ENCODE measurements at regions not wholly inside any gene's neighbourhood (a gene's known extent, or its start where the extent isn't known, plus 50 kb on each side); places are given as distances from the start of the nearest gene placed in this dataset.

DNA sequence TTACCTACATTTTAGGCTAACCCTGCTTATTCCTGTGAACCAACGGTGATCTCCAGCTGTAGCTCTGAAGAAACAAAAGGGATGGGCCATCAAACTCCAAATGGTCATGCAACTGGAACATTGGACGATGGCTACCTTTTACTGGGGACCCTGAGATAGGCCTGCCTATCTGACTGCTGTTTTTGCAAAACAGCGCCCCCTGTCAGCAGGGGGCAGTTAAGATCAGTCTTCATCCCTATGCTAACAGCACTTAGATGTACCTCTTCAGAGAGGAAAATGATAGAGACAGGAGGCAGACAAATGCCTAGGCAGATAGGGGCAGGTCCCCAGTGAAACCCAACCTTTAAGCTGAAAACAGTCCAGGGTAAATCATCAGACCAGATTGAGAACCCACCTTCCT lies 1085.4 kb upstream of the SORCS1 start:
- Histone ChIP-seq H4K5ac (ENCODE audit: low read depth, low read length) (no peak overlapping the region), H3K4me1 (ENCODE audit: control insufficient read depth, insufficient read depth, low read length) (no peaks in the 10 kb centered on the region), H3K14ac (replicated peaks; ENCODE audit: low read depth, low read length) (no peak overlapping the region), H4K20me1 (ENCODE audit: insufficient read depth, low read length) (no peaks in the 10 kb centered on the region), H3K23ac (ENCODE audit: low read depth, low read length) (no peak overlapping the region), H3K56ac (ENCODE audit: extremely low read depth, insufficient read depth, low read length) (no peak overlapping the region), H4K8ac (ENCODE audit: low read depth in 2 of 2, low read length in 2 of 2) (no peak overlapping the region), H2AK5ac (ENCODE audit: low read depth, low read length) (no peak overlapping the region), H2BK120ac (ENCODE audit: low read depth, low read length) (no peak overlapping the region), H3K79me1 (ENCODE audit: low read depth in 1 of 2, low read length in 2 of 2) (no peaks in the 10 kb centered on the region), H3K4ac (ENCODE audit: low read depth, low read length) (no peak overlapping the region), H2AFZ (replicated peaks; ENCODE audit: low read length, poor library complexity) (no peak overlapping the region), H3K4me2 (ENCODE audit: low read depth, low read length) (no peak overlapping the region), H3K36me3 (ENCODE audit: control insufficient read depth, insufficient read depth, low read length) (no peaks in the 10 kb centered on the region), H3K9me1 (ENCODE audit: insufficient read depth, low read length) (no peaks in the 10 kb centered on the region), H3K9ac (ENCODE audit: low read depth, low read length) (no peak overlapping the region), H2AK9ac (replicated peaks; ENCODE audit: low read depth, low read length, poor library complexity) (no peak overlapping the region), H2BK15ac (ENCODE audit: low read depth, low read length) (no peak overlapping the region), H3K18ac (ENCODE audit: low read depth, low read length) (no peak overlapping the region), H4K91ac (ENCODE audit: insufficient read depth, low read depth, low read length) (no peak overlapping the region), H3K27me3 (ENCODE audit: control insufficient read depth, insufficient read depth, low read length) (no peaks in the 10 kb centered on the region), H3K27ac (ENCODE audit: insufficient read depth, low read length) (no peak overlapping the region), H2BK20ac (ENCODE audit: low read depth, low read length) (no peak overlapping the region), H3K4me3 (ENCODE audit: insufficient read depth, low read depth, low read length) (no peak overlapping the region), H2BK5ac (ENCODE audit: low read depth, low read length, poor library complexity, severe bottlenecking) (no peak overlapping the region), H3K9me3 (ENCODE audit: control insufficient read depth, insufficient read depth, low read length) (peaks cover 8% of the 10 kb centered on the region)
- in situ Hi-C loops (cut with MboI; ENCODE audit: low sequenced_read_pairs) = no loop called here
- ATAC-seq (ENCODE audit: low read depth) (no peak), DNase-seq (no peak)
- dilution Hi-C loops (cut with HindIII; ENCODE audit: low sequenced_read_pairs, unreplicated experiment) = no loop called here
- BruUV-seq (replicated peaks) = no TSS peak
- POLR2A ChIA-PET (ENCODE audit: unreplicated experiment) = no interaction called here
- intact Hi-C loops (cut with micrococcal nuclease) = no loop called here
- CTCF ChIA-PET = no interaction called here
- TF ChIP-seq MAZ (IDR thresholded peaks at IDR 0.05; ENCODE audit: borderline replicate concordance, low read depth, low read length) (no peak), SMC3 (IDR thresholded peaks at IDR 0.05; ENCODE audit: low read depth, low read length) (no peak), RAD21 (IDR thresholded peaks at IDR 0.05; ENCODE audit: low read length) (no peak), CHD1 (IDR thresholded peaks at IDR 0.05; ENCODE audit: low read depth, low read length) (no peak), BHLHE40 (IDR thresholded peaks at IDR 0.05; ENCODE audit: low read depth, low read length) (no peak), CEBPB (IDR thresholded peaks at IDR 0.05; ENCODE audit: low read depth, low read length) (no peak), NFE2L2 (IDR thresholded peaks at IDR 0.05; ENCODE audit: low read depth, low read length) (no peak), POLR2A (IDR thresholded peaks at IDR 0.05; ENCODE audit: low read depth, low read length) (no peak), MAFK (IDR thresholded peaks at IDR 0.05; ENCODE audit: low read depth, low read length) (no peak), RFX5 (IDR thresholded peaks at IDR 0.05; ENCODE audit: low read depth, low read length) (no peak), FOS (IDR thresholded peaks at IDR 0.05; ENCODE audit: low read depth, low read length) (no peak)
- TF ChIP-seq, protein P1, sequence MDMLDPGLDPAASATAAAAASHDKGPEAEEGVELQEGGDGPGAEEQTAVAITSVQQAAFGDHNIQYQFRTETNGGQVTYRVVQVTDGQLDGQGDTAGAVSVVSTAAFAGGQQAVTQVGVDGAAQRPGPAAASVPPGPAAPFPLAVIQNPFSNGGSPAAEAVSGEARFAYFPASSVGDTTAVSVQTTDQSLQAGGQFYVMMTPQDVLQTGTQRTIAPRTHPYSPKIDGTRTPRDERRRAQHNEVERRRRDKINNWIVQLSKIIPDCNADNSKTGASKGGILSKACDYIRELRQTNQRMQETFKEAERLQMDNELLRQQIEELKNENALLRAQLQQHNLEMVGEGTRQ (IDR thresholded peaks at IDR 0.05; ENCODE audit: low read depth, low read length) = no peak
- TF ChIP-seq, protein P2, sequence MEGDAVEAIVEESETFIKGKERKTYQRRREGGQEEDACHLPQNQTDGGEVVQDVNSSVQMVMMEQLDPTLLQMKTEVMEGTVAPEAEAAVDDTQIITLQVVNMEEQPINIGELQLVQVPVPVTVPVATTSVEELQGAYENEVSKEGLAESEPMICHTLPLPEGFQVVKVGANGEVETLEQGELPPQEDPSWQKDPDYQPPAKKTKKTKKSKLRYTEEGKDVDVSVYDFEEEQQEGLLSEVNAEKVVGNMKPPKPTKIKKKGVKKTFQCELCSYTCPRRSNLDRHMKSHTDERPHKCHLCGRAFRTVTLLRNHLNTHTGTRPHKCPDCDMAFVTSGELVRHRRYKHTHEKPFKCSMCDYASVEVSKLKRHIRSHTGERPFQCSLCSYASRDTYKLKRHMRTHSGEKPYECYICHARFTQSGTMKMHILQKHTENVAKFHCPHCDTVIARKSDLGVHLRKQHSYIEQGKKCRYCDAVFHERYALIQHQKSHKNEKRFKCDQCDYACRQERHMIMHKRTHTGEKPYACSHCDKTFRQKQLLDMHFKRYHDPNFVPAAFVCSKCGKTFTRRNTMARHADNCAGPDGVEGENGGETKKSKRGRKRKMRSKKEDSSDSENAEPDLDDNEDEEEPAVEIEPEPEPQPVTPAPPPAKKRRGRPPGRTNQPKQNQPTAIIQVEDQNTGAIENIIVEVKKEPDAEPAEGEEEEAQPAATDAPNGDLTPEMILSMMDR (conservative IDR thresholded peaks at IDR 0.05; ENCODE audit: low read depth, low read length) = no peak
- WGBS, 2 experiments (ENCODE audit: extremely low coverage in 2 of 2, insufficient read length in 1 of 2) = no CpG with 5 or more reads among the region's 3 CpGs

All from IMR-90 (cell line).